Activated naive CD4-positive, alpha-beta T cell treated with anti-CD3 and anti-CD28 coated beads, Interleukin-2, amount 50 U/mL, for 24 hours (primary cell): ENCODE measurements at regions not wholly inside any gene's neighbourhood (a gene's known extent, or its start where the extent isn't known, plus 50 kb on each side); places are given as distances from the start of the nearest gene placed in this dataset.

ENCODE experiments used
- H3K27ac Mint-ChIP-seq: one replicate; pipeline ENCODE4 v1.8.0; 2021; ENCODE audit warnings: mild to moderate bottlenecking, mixed read lengths
- H3K27me3 Mint-ChIP-seq: one replicate; pipeline ENCODE4 v1.8.0; 2021; ENCODE audit warnings: mixed read lengths
- H3K36me3 Mint-ChIP-seq: one replicate; pipeline ENCODE4 v1.8.0; 2021; ENCODE audit warnings: mixed read lengths
- H3K4me1 Mint-ChIP-seq: one replicate; pipeline ENCODE4 v1.8.0; 2021; ENCODE audit warnings: mixed read lengths
- H3K4me3 Mint-ChIP-seq: one replicate; pipeline ENCODE4 v1.8.0; 2021; ENCODE audit warnings: mild to moderate bottlenecking, mixed read lengths
- H3K9me3 Mint-ChIP-seq: one replicate; pipeline ENCODE4 v1.8.0; 2021; ENCODE audit warnings: mixed read lengths

DNA sequence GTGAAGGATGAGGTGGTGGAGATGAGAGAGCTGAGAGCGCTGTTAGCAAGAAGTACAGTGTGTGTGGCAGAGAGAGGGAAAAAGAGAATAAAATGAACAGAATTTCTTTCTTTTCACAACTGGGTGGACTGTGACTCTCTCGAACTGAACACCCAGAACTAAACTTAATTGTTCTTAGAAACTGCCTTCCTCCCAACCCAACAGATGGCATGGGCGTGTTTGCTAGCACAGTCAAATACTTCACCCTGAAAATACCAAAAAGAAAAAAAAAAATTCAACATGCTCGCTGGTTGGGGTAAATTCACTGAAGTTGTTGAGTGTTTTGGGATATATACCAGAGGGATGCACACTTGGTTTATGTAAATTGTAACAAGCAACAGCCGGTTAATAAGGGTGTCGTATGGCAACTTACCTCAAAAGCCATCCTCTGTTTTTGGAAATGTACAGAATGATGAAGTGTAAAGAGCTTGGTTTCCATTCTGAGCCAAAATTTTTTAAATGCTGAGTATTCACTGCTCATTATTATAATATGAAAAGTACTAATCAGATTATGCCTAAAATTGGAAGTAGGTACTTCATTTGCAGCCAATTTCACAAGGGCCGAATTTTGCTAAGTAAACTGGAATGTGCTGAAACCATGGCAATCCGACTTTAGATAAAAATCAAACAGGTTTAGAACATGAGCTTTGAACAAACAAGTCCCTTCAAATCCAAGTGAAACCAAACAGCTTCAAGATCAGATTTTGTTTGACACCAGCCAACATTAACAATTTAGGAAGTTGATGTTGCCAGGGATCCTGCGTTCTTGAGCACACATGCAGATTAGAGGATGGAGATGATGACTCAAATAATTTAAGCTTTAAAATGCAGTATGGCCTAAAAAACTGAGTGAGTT is 115.8 kb downstream of the ZIC5 start:
- no peaks in the 10 kb centered on the region for H3K27me3 Mint-ChIP-seq
- no peaks in the 10 kb centered on the region for H3K9me3 Mint-ChIP-seq
- H3K27ac Mint-ChIP-seq = no peak overlapping the region
- H3K36me3 Mint-ChIP-seq = peaks cover 13% of the 10 kb centered on the region
- H3K4me3 Mint-ChIP-seq = no peak overlapping the region
- peaks cover 13% of the 10 kb centered on the region for H3K4me1 Mint-ChIP-seq

DNA sequence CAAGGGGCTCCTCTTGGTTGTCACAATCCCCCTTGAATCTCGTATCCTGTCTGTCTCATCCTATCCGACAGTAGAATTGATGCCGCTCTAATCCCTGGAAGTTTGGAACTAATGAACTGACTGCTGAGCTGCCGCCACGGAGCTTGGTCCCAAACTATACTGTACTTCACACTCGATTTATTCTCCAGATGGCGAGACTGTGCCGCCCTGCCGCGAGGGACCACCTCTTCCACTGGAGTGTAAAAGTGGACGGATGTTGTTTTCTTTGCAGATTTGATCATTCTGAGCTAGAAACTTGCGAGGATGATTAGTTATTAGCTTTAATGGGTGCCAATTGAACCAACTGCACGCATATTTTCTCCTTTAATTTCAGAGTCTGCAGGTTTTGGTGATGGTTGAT is 117.2 kb downstream of the ZIC5 start:
- H3K4me1 Mint-ChIP-seq = peaks cover 8% of the 10 kb centered on the region
- H3K27ac Mint-ChIP-seq = no peak overlapping the region
- H3K9me3 Mint-ChIP-seq = no peaks in the 10 kb centered on the region
- H3K36me3 Mint-ChIP-seq = peaks cover 8% of the 10 kb centered on the region
- no peaks in the 10 kb centered on the region for H3K27me3 Mint-ChIP-seq
- no peak overlapping the region for H3K4me3 Mint-ChIP-seq

DNA sequence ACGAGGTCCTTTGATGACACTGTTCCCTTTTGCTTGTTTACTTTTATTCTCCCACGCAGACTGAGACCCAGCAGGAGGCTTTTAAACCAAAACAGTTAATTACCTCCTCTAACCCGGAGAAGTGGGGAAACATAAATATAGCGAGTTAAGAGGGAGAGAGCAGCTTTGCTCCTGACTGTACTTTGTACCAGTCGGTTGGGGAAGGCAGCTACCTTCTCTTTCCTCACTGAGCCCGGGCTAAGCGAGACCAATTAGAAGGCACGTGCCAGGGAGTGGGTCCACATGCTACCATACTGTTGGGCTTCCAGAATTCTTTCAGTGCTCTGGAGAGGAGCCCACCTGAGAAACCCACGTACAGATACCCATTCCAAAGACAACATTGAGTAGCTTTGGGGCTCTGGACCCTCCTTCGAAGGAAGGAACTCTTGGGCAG is 124.2 kb downstream of the ZIC5 start:
- no peaks in the 10 kb centered on the region for H3K4me1 Mint-ChIP-seq
- no peak overlapping the region for H3K27ac Mint-ChIP-seq
- no peaks in the 10 kb centered on the region for H3K9me3 Mint-ChIP-seq
- no peaks in the 10 kb centered on the region for H3K27me3 Mint-ChIP-seq
- H3K36me3 Mint-ChIP-seq = peaks cover 10% of the 10 kb centered on the region
- no peak overlapping the region for H3K4me3 Mint-ChIP-seq

DNA sequence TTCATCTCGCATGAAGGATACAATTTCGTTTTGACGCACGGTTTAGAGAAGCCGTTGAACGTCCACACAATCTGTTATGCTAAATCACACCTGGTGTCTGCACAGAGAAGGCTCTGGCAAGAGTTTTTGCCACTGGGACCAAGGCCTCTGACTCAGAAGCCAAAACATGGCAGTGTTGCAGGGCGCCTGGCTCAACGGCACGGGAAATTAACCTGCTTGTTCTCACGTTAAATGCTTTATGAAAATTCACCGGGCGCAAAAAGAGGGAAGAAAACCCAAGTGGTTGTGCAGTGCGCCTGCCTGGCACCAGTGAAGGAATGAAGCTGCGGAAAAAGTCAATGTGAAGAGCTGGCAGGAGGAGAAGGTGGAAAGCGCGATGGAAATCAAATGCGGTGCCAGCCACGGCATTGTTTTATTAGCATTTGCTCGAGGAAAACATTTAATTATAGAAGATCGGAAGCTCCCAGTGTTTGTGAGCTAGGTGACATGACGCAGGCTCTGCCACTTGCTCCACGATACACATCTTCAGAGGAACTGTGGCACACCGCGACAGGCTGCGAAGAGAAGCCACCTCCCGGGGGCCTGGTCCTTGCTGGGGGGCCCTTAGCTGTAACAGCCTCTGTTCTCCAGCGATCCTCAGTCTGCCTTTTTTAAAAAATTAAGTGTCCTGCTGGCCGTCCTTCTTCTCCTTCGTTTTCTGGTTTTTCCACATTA is 126.2 kb downstream of the ZIC5 start:
- no peak overlapping the region for H3K4me3 Mint-ChIP-seq
- no peak overlapping the region for H3K27ac Mint-ChIP-seq
- no peaks in the 10 kb centered on the region for H3K9me3 Mint-ChIP-seq
- H3K27me3 Mint-ChIP-seq = no peaks in the 10 kb centered on the region
- no peaks in the 10 kb centered on the region for H3K4me1 Mint-ChIP-seq
- H3K36me3 Mint-ChIP-seq = peaks cover 9% of the 10 kb centered on the region

DNA sequence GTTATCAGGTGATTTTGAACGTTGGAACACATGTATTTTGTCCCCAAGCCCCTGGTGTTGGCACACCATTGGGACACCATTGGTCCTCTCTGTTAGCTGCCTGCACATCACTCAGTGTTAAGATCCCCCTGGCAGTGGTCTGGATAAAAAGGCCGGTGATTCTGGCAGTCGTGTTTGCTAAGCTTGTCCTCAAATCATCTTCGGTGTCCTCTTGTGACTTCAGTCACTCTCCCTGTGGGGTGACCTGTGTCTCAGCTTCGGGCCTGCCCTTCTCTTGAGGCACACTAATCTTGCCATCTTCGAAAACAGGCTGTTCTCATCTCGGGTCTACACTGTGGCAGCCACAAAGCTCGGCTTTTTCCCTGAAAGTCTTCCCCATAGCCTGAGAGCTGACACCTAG is 127.1 kb downstream of the ZIC5 start:
- Mint-ChIP-seq H3K4me1 (no peaks in the 10 kb centered on the region), H3K36me3 (peaks cover 9% of the 10 kb centered on the region), H3K27me3 (no peaks in the 10 kb centered on the region), H3K27ac (no peak overlapping the region), H3K9me3 (no peaks in the 10 kb centered on the region), H3K4me3 (no peak overlapping the region)

DNA sequence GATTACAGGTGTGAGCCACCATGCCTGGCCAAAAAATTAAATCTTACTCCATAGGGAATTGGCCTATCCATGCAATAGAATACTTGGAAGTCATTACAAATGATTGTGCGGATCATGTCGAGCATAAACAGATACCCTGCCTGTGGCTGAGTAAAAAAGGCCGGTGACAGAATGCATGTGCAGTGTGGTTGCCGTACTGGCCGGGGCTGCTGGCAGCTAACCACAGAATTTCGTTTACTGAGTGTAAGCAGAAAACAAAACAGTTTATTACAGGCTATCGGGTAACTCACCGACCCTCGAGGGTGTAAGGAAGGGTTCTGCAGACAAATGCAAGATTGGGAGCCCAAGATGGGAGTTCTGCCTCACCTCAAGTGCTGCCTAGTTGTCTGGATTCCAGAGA is 127.7 kb downstream of the ZIC5 start:
- Mint-ChIP-seq H3K4me3 (no peak overlapping the region), H3K4me1 (no peaks in the 10 kb centered on the region), H3K9me3 (no peaks in the 10 kb centered on the region), H3K36me3 (peaks cover 11% of the 10 kb centered on the region), H3K27me3 (no peaks in the 10 kb centered on the region), H3K27ac (no peak overlapping the region)

DNA sequence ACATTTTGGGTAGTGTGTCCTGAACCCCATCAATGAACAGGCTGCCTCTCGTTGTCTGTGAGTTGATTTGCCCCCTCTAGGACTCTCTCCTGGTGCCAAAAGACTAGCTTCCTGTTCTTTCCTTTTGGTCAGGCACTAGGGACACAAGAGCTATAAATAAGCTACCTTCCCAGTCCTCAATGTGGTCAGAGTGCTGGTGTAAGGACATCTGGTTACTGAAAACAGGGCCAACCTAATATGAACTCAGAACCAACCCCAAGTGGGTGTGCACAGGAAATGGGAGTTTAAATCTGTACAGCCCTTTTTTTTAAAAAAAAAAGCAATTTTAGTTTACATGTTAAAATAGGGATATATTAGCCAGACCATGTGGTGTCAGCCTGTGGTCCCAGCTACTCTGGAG is 129.2 kb downstream of the ZIC5 start:
- H3K4me1 Mint-ChIP-seq = no peaks in the 10 kb centered on the region
- H3K4me3 Mint-ChIP-seq = no peak overlapping the region
- peaks cover 12% of the 10 kb centered on the region for H3K36me3 Mint-ChIP-seq
- H3K27ac Mint-ChIP-seq = no peak overlapping the region
- H3K9me3 Mint-ChIP-seq = no peaks in the 10 kb centered on the region
- H3K27me3 Mint-ChIP-seq = no peaks in the 10 kb centered on the region

DNA sequence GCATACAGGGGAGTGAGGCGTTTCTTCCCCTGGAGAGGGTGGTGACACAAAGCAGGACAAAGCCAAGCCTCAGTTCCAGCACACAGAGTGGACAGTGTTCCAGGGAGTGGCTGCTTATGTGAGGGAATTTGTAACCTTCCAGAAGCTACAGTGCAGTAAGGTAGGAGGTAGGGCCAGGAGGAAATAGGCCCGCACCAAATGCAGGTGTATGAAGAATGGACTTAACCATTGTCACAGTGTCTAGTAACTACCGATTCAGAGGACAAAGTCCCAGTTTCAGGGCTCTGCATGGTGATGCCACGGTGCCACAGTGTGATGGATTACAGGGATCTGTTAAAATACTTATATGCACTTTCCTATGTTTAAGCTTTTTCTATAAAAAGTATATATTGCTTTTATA is 135.3 kb downstream of the ZIC5 start:
- Mint-ChIP-seq H3K4me3 (no peak overlapping the region), H3K4me1 (no peaks in the 10 kb centered on the region), H3K27me3 (no peaks in the 10 kb centered on the region), H3K27ac (no peak overlapping the region), H3K36me3 (peaks cover 5% of the 10 kb centered on the region), H3K9me3 (no peaks in the 10 kb centered on the region)

DNA sequence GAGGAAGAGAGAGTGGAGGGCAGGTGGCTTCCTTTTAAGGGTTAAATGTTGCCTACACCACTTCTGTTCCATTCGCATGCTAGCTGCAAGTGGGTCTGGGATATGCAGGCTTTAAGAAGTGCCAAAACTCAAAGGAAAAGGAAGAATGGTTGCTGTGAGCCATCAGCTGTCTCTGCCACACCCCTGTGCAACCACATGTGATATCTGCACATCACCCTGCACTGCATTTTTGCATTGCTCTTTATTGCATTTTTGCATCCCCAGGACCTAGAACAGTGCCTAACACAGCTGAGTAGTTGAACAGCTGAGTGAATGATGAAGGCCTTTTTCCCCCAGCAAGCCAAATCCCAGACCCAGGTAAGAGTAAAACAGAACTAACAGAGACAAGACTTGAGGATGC is 136.1 kb downstream of the ZIC5 start:
- no peaks in the 10 kb centered on the region for H3K27me3 Mint-ChIP-seq
- no peak overlapping the region for H3K4me3 Mint-ChIP-seq
- no peak overlapping the region for H3K27ac Mint-ChIP-seq
- H3K36me3 Mint-ChIP-seq = peaks cover 5% of the 10 kb centered on the region
- no peaks in the 10 kb centered on the region for H3K4me1 Mint-ChIP-seq
- H3K9me3 Mint-ChIP-seq = no peaks in the 10 kb centered on the region

DNA sequence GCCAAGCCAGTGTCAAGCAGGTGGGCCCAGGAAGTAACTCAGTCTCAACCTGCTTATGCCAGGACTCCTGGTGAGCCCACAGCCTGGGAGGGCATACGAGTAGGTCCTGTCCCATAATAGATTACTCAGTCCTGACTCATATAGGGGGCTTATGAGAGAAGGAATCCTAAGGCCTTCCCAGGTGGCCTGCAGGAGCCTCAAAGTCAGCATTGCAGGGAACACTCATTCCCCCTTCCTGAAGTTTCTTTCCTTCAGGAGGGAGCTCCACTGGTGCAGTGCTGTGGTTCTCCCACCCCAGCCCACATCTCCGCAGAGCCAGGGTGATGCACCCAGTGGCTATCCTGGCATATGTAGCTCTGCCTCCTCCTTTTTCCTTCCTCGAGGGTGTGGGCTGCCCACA is 137.3 kb downstream of the ZIC5 start:
- Mint-ChIP-seq H3K9me3 (no peaks in the 10 kb centered on the region), H3K36me3 (peaks cover 7% of the 10 kb centered on the region), H3K27me3 (no peaks in the 10 kb centered on the region), H3K4me3 (no peak overlapping the region), H3K4me1 (no peaks in the 10 kb centered on the region), H3K27ac (no peak overlapping the region)

DNA sequence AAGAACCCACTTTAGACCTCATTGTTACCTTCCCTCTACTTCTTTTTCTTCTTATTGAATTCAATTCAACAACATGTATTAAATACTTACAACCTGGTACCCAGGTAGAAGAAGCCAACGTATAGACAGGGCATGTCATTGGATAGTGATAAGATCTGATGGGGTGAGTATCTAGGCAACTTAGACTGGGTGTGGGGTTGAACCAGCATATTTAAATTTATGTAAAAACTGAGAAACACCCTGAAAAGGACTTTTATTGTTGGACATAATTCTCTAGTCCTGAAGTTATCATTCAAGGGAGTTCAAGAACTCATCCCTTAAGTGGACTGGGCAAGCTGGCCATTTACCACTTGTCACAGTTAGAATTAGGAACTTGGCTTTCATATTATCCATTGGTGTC is 139.2 kb downstream of the ZIC5 start:
- Mint-ChIP-seq H3K9me3 (no peaks in the 10 kb centered on the region), H3K27ac (no peak overlapping the region), H3K4me1 (no peaks in the 10 kb centered on the region), H3K27me3 (no peaks in the 10 kb centered on the region), H3K4me3 (no peak overlapping the region), H3K36me3 (peaks cover 5% of the 10 kb centered on the region)

DNA sequence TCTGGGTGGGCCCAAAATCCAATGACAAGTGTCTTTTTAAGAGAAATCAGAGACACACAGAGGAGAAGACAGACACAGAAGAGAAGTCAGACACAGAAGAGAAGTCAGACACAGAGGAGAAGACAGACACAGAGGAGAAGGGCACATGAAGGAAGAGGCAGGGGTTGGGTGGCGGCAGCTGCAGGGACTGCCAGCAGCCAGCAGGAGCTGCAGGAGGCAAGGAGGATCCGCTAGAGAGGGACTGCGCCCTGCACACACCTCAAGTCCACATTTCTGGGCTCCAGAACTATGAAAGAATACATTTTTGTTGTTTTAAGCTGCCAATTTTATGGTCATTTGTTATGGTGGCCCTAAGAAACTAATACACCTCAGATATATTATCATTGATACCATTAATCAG is 140.6 kb downstream of the ZIC5 start:
- Mint-ChIP-seq H3K9me3 (no peaks in the 10 kb centered on the region), H3K27me3 (no peaks in the 10 kb centered on the region), H3K36me3 (peaks cover 5% of the 10 kb centered on the region), H3K4me3 (no peak overlapping the region), H3K4me1 (no peaks in the 10 kb centered on the region), H3K27ac (no peak overlapping the region)

DNA sequence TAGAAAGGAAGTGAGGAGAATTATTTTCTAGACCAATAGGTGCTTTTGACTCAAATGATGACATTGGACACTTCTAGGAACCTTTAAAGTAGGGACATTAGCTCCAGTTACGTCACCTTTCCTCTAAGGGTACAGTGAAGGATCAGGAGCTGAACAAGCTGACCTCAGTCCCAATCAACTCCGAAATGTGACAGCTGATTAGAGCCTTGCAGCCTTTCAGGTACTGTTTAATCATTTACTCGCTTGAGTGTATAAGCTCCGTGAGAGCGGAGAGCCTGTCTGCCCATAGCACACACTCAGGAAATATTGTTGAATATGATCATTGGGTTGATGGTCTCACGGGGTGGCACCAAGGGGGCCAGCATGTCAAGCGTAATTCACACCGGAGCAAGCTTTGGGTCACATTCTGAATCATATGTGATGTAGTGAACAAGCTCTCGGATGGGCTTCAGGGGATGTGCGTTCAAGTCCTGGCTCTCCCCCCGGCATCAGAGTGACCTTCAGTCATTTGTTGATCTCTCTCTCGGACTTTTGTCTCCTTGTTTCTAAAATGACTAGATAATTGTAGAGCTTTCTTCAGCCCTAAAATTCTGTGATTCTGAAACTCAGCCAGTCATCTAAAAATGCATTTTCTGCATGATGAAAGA is 141.9 kb downstream of the ZIC5 start:
- no peak overlapping the region for H3K4me3 Mint-ChIP-seq
- no peak overlapping the region for H3K27ac Mint-ChIP-seq
- no peaks in the 10 kb centered on the region for H3K27me3 Mint-ChIP-seq
- H3K4me1 Mint-ChIP-seq = no peaks in the 10 kb centered on the region
- H3K36me3 Mint-ChIP-seq = peaks cover 5% of the 10 kb centered on the region
- no peaks in the 10 kb centered on the region for H3K9me3 Mint-ChIP-seq

DNA sequence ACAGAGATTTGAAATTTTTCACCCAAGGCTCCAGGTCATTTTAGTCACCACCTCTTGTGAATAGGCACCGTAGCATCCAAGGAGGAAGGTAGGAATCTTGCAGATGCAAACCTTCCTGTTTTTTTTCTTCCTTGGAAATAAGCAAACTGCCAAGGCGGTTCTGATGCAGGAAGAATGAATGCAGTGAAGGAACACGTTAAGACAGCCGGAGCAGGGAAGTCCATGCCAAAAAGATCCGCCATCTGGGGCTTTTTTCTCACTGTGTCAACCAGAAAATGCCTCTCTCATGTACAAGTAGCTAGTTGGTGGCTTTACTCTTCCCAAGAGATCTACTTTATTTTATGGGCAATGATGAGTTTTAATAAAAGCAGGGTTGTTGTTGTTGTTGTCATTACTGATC is 142.4 kb downstream of the ZIC5 start:
- Mint-ChIP-seq H3K4me3 (no peak overlapping the region), H3K4me1 (no peaks in the 10 kb centered on the region), H3K36me3 (peaks cover 6% of the 10 kb centered on the region), H3K9me3 (no peaks in the 10 kb centered on the region), H3K27ac (no peak overlapping the region), H3K27me3 (no peaks in the 10 kb centered on the region)

DNA sequence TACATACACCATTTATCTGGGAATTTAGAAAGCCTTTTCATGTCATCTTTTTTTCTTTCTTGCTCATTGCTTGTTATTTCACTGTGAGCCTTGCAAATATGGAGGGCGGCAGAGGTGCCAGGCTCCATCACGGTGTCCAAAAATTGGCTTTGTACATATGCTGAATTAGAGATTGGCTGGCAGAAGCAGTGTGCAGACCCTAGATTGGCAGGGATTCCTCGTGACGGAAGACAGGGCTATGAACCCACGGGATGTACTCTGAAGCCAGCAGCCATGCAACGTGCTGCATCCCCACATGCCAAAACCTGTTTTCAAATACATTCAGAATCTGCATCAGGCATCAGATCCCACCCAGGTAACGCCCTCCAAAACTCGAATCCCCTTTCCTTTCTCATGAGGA is 142.8 kb downstream of the ZIC5 start:
- no peaks in the 10 kb centered on the region for H3K27me3 Mint-ChIP-seq
- H3K9me3 Mint-ChIP-seq = no peaks in the 10 kb centered on the region
- no peaks in the 10 kb centered on the region for H3K4me1 Mint-ChIP-seq
- no peak overlapping the region for H3K27ac Mint-ChIP-seq
- no peak overlapping the region for H3K4me3 Mint-ChIP-seq
- H3K36me3 Mint-ChIP-seq = peaks cover 6% of the 10 kb centered on the region

DNA sequence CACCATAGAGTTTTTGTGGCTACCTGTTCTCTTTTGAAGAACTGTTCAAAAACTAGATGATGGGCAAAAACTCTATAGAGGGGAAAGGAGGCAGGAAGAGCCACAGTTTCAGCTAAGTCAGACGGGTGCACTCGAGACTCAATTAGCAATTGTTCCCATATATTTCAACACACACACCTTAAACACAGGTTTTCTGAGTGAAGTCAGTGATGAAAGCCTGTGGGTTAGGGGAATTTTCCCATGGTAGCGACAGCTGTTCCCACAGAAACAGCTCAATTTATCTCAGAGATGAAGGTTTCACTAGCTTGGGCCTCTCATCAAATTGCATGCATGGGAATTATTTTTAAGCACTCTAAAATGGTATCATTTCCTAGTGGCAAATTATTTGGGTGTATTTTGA is 143.4 kb downstream of the ZIC5 start:
- Mint-ChIP-seq H3K27me3 (no peaks in the 10 kb centered on the region), H3K4me1 (no peaks in the 10 kb centered on the region), H3K36me3 (peaks cover 6% of the 10 kb centered on the region), H3K4me3 (no peak overlapping the region), H3K27ac (no peak overlapping the region), H3K9me3 (no peaks in the 10 kb centered on the region)
